Inflammatory macrophage (primary cell): ENCODE measurements at regions not wholly inside any gene's neighbourhood (a gene's known extent, or its start where the extent isn't known, plus 50 kb on each side); places are given as distances from the start of the nearest gene placed in this dataset.
"Not testable (repeated sequence)": the region's sequence is repeated elsewhere in the genome, so short reads cannot be mapped to it uniquely, and the experiment has no call there.

ENCODE experiments used
- DNase-seq, 2 donors: peaks; one replicate each; pipeline ENCODE4 v3.0.0-alpha.2; 2020 to 2022

- no peak for DNase-seq
Observed at GRCh38 chr12:61956545-61956944, 303.7 kb upstream of the USP15 start.

- DNase-seq, result no peak
Observed at GRCh38 chr12:61974461-61974860, 285.7 kb upstream of the USP15 start.

- DNase-seq, result no peak
Observed at GRCh38 chr12:61985830-61986229, 274.4 kb upstream of the USP15 start.

GRCh38 chr12:61987173-61987572 lies 273.0 kb upstream of the USP15 start:
- no peak for DNase-seq

GRCh38 chr12:61991661-61992060 lies 268.5 kb upstream of the USP15 start:
- DNase-seq, result peak; percentile 19 to 66

GRCh38 chr12:61993734-61994345 lies 266.4 kb upstream of the USP15 start:
- DNase-seq, result peak; percentile 63 to 87

- DNase-seq, result no peak
Observed at GRCh38 chr12:61996717-61997116, 263.5 kb upstream of the USP15 start.

GRCh38 chr12:61998791-61999190 lies 261.4 kb upstream of the USP15 start:
- DNase-seq, result no peak

- peak; percentile 71 to 78 for DNase-seq
Observed at GRCh38 chr12:61999311-61999710, 260.9 kb upstream of the USP15 start.

- no peak for DNase-seq
Observed at GRCh38 chr12:62001424-62001823, 258.8 kb upstream of the USP15 start.

GRCh38 chr12:62003226-62003625 lies 257.0 kb upstream of the USP15 start:
- DNase-seq, result peak; percentile 43 to 51

GRCh38 chr12:62003701-62004100 lies 256.5 kb upstream of the USP15 start:
- peak; percentile 47 to 77 for DNase-seq

GRCh38 chr12:62005615-62006014 lies 254.6 kb upstream of the USP15 start:
- DNase-seq, result no peak

GRCh38 chr12:62006076-62006732 lies 254.0 kb upstream of the USP15 start:
- peak; percentile 54 to 65 for DNase-seq

- no peak for DNase-seq
Observed at GRCh38 chr12:62008703-62009102, 251.5 kb upstream of the USP15 start.

GRCh38 chr12:62009445-62009844 lies 250.8 kb upstream of the USP15 start:
- no peak for DNase-seq

- not testable (repeated sequence) for DNase-seq
Observed at GRCh38 chr12:62010331-62010906, 249.8 kb upstream of the USP15 start.

GRCh38 chr12:62010973-62011372 lies 249.2 kb upstream of the USP15 start:
- DNase-seq, result not testable (repeated sequence)

GRCh38 chr12:62014330-62014729 lies 245.9 kb upstream of the USP15 start:
- DNase-seq, result no peak

GRCh38 chr12:62016021-62016420 lies 244.2 kb upstream of the USP15 start:
- DNase-seq, result no peak

- no peak for DNase-seq
Observed at GRCh38 chr12:62021808-62022207, 238.4 kb upstream of the USP15 start.

- no peak for DNase-seq
Observed at GRCh38 chr12:62028536-62028935, 231.7 kb upstream of the USP15 start.

- DNase-seq, result no peak
Observed at GRCh38 chr12:62032870-62033269, 227.3 kb upstream of the USP15 start.

GRCh38 chr12:62044450-62045135 lies 215.6 kb upstream of the USP15 start:
- DNase-seq, result no peak
